Activated naive CD4-positive, alpha-beta T cell treated with anti-CD3 and anti-CD28 coated beads, Interleukin-2, amount 50 U/mL, for 24 hours (primary cell): ENCODE measurements at regions not wholly inside any gene's neighbourhood (a gene's known extent, or its start where the extent isn't known, plus 50 kb on each side); places are given as distances from the start of the nearest gene placed in this dataset.

Experiments
- H3K27ac Mint-ChIP-seq: one replicate; pipeline ENCODE4 v1.8.0; 2021; ENCODE audit warnings: mild to moderate bottlenecking, mixed read lengths
- H3K27me3 Mint-ChIP-seq: one replicate; pipeline ENCODE4 v1.8.0; 2021; ENCODE audit warnings: mixed read lengths
- H3K36me3 Mint-ChIP-seq: one replicate; pipeline ENCODE4 v1.8.0; 2021; ENCODE audit warnings: mixed read lengths
- H3K4me1 Mint-ChIP-seq: one replicate; pipeline ENCODE4 v1.8.0; 2021; ENCODE audit warnings: mixed read lengths
- H3K4me3 Mint-ChIP-seq: one replicate; pipeline ENCODE4 v1.8.0; 2021; ENCODE audit warnings: mild to moderate bottlenecking, mixed read lengths
- H3K9me3 Mint-ChIP-seq: one replicate; pipeline ENCODE4 v1.8.0; 2021; ENCODE audit warnings: mixed read lengths

DNA sequence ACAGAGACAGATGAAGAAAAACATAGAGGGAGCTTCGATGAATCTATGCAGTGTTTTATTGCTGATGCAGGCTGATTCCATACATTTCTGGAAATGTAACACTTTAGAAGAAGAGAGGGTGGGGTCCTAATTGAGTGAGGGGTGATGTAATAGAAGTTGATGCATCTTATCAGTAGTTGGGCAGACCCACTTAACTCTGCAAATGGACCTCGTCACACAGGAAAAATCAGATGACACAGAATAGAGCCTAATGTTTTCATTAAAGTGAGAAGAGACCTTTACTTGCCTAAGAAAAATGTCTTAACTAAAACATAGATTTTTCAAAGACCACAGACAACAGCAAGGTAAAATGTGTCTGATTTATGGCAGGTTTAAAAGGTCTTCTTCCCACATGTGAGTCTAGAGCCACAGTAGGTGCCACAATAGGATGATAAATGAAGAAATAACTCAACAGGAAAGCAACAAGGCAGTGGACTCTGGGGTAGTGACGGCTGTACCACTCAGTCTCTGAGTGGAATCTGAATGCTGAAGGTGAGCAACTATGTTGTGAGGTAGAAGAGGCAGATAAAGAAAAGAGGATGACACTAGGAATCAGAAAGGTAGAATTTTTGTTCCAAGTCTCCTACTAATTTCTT, 414.7 kb upstream of the PIK3C3 start:
- Mint-ChIP-seq H3K27me3 (no peaks in the 10 kb centered on the region), H3K9me3 (peaks cover 23% of the 10 kb centered on the region), H3K27ac (no peak overlapping the region), H3K4me1 (no peaks in the 10 kb centered on the region), H3K4me3 (no peak overlapping the region), H3K36me3 (no peaks in the 10 kb centered on the region)

GRCh38 chr18:41538751-41539150, 416.3 kb upstream of the PIK3C3 start:
- H3K27ac Mint-ChIP-seq: no peak overlapping the region
- H3K27me3 Mint-ChIP-seq: no peaks in the 10 kb centered on the region
- peaks cover 27% of the 10 kb centered on the region for H3K9me3 Mint-ChIP-seq
- no peak overlapping the region for H3K4me3 Mint-ChIP-seq
- H3K36me3 Mint-ChIP-seq: no peaks in the 10 kb centered on the region
- H3K4me1 Mint-ChIP-seq: no peaks in the 10 kb centered on the region

GRCh38 chr18:41537666-41538065, 417.4 kb upstream of the PIK3C3 start:
- Mint-ChIP-seq H3K36me3 (no peaks in the 10 kb centered on the region), H3K4me3 (no peak overlapping the region), H3K27me3 (no peaks in the 10 kb centered on the region), H3K4me1 (no peaks in the 10 kb centered on the region), H3K27ac (no peak overlapping the region), H3K9me3 (peaks cover 34% of the 10 kb centered on the region)

GRCh38 chr18:41532344-41533086, 422.5 kb upstream of the PIK3C3 start:
- Mint-ChIP-seq H3K4me1 (no peaks in the 10 kb centered on the region), H3K9me3 (peaks cover 21% of the 10 kb centered on the region), H3K36me3 (no peaks in the 10 kb centered on the region), H3K4me3 (no peak overlapping the region), H3K27me3 (no peaks in the 10 kb centered on the region), H3K27ac (no peak overlapping the region)

DNA sequence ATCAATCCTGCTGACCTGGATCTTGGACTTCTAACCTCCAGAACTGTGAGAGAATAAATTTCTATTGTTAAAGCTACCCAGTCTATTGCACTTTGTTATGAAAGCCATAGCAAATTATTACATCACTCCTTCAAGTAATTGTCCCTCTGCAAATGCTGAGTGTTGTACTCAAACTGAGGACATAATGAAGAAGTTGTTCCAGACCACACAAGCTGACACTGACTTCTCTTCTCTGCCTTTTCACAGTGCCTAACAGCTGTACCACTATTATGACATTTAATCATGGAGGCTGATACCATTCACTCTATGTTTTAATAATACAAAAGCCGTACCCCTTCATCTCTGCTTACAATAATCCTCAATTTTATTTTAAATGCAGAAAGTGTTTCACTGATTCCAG, 424.1 kb upstream of the PIK3C3 start:
- Mint-ChIP-seq H3K36me3 (no peaks in the 10 kb centered on the region), H3K27me3 (no peaks in the 10 kb centered on the region), H3K27ac (no peak overlapping the region), H3K4me1 (no peaks in the 10 kb centered on the region), H3K9me3 (peaks cover 16% of the 10 kb centered on the region), H3K4me3 (no peak overlapping the region)

DNA sequence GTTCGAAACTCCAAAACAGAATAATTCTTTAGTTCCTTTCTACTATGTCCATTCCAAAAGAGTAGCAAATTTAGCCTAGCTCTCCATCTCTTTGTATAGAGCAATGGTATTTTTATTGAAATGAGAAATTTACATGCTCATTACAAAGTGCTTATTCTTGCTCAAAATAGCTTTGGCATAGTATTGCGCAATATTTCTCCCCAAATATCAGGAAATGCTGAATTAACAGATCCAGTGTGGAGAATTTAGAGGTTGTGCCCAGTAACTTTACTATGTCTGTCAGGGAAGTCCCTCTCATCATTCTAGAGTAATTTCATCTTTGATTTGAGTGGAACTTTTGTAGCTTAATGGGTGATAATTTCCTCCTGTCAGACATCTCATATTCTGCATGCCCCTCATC, 425.9 kb upstream of the PIK3C3 start:
- Mint-ChIP-seq H3K27me3 (no peaks in the 10 kb centered on the region), H3K4me1 (no peaks in the 10 kb centered on the region), H3K27ac (no peak overlapping the region), H3K9me3 (peaks cover 7% of the 10 kb centered on the region), H3K36me3 (no peaks in the 10 kb centered on the region), H3K4me3 (no peak overlapping the region)

- Mint-ChIP-seq H3K9me3 (no peaks in the 10 kb centered on the region), H3K4me1 (no peaks in the 10 kb centered on the region), H3K4me3 (no peak overlapping the region), H3K27me3 (no peaks in the 10 kb centered on the region), H3K27ac (no peak overlapping the region), H3K36me3 (no peaks in the 10 kb centered on the region)
Observed at GRCh38 chr18:41526054-41526453, 429.0 kb upstream of the PIK3C3 start.

DNA sequence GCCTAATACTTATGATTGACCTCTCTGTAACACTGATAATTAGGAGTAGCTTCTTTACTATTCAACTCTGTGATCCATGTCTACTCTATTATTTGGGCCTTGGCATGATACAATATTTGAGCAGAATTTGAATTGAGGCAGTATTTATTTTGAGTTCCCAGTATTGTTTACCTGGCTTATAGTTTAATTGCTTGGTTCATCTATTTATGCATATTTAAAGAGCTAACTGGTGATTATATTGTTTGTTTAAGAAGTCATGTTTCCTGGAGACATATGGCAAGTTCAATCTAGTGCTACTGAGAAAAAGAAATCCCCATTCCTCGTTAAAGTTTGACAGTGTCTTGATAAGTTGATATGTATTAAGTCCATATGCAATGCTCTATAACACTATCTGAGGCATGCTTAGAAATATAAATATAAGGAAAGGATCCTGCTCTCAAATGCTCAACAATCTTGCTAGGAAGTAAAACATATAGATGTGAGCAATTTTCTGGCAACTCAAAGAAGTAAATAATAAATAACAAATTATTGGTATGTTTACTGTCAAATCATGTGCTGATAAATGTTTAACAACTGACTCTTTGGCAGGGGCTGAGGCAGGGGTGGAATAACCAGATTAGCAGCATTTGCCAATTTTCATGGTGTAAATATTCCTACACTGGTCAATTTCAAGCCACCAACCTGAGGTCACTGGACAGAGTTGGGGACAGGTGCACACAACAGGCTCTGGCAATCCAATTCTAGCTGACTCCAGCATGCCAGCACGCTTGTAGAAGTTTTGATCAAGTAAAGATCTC, 430.2 kb upstream of the PIK3C3 start:
- H3K4me1 Mint-ChIP-seq: no peaks in the 10 kb centered on the region
- no peak overlapping the region for H3K27ac Mint-ChIP-seq
- H3K9me3 Mint-ChIP-seq: no peaks in the 10 kb centered on the region
- H3K27me3 Mint-ChIP-seq: no peaks in the 10 kb centered on the region
- no peaks in the 10 kb centered on the region for H3K36me3 Mint-ChIP-seq
- H3K4me3 Mint-ChIP-seq: no peak overlapping the region

GRCh38 chr18:41517142-41517541, 437.9 kb upstream of the PIK3C3 start:
- no peaks in the 10 kb centered on the region for H3K4me1 Mint-ChIP-seq
- no peaks in the 10 kb centered on the region for H3K36me3 Mint-ChIP-seq
- H3K27ac Mint-ChIP-seq: no peak overlapping the region
- no peak overlapping the region for H3K4me3 Mint-ChIP-seq
- H3K9me3 Mint-ChIP-seq: no peaks in the 10 kb centered on the region
- no peaks in the 10 kb centered on the region for H3K27me3 Mint-ChIP-seq

- Mint-ChIP-seq H3K9me3 (no peaks in the 10 kb centered on the region), H3K36me3 (no peaks in the 10 kb centered on the region), H3K4me3 (no peak overlapping the region), H3K27me3 (no peaks in the 10 kb centered on the region), H3K4me1 (no peaks in the 10 kb centered on the region), H3K27ac (no peak overlapping the region)
Observed at GRCh38 chr18:41513438-41513837, 441.6 kb upstream of the PIK3C3 start.

DNA sequence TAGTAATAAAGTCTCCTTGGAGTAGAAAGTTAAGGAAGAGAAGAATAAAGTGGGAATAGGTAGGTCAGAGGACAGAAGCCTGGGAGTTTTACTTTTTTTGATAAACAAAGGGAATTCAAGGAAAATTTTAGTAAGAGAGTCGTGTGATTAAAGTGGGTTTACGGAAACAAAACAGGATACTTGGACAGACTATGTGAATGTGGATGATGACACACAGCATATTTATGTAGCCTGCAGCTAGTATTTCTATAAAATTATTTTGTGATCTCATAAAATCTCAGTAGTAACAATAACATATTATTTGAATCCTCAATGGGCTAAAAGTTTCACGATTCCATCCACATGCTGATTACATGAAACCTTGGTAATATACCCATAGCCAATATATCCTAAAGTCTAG, 450.7 kb upstream of the PIK3C3 start:
- no peak overlapping the region for H3K4me3 Mint-ChIP-seq
- H3K9me3 Mint-ChIP-seq: peaks cover 5% of the 10 kb centered on the region
- no peak overlapping the region for H3K27ac Mint-ChIP-seq
- no peaks in the 10 kb centered on the region for H3K27me3 Mint-ChIP-seq
- no peaks in the 10 kb centered on the region for H3K4me1 Mint-ChIP-seq
- no peaks in the 10 kb centered on the region for H3K36me3 Mint-ChIP-seq

- no peak overlapping the region for H3K27ac Mint-ChIP-seq
- no peaks in the 10 kb centered on the region for H3K9me3 Mint-ChIP-seq
- H3K4me3 Mint-ChIP-seq: no peak overlapping the region
- no peaks in the 10 kb centered on the region for H3K27me3 Mint-ChIP-seq
- H3K4me1 Mint-ChIP-seq: no peaks in the 10 kb centered on the region
- H3K36me3 Mint-ChIP-seq: no peaks in the 10 kb centered on the region
Observed at GRCh38 chr18:41501848-41502247, 453.2 kb upstream of the PIK3C3 start.

- H3K4me1 Mint-ChIP-seq: no peaks in the 10 kb centered on the region
- H3K9me3 Mint-ChIP-seq: no peaks in the 10 kb centered on the region
- H3K4me3 Mint-ChIP-seq: no peak overlapping the region
- H3K27ac Mint-ChIP-seq: no peak overlapping the region
- H3K36me3 Mint-ChIP-seq: no peaks in the 10 kb centered on the region
- no peaks in the 10 kb centered on the region for H3K27me3 Mint-ChIP-seq
Observed at GRCh38 chr18:41499345-41499744, 455.7 kb upstream of the PIK3C3 start.

GRCh38 chr18:41490861-41491260, 464.2 kb upstream of the PIK3C3 start:
- H3K9me3 Mint-ChIP-seq: peaks cover 13% of the 10 kb centered on the region
- H3K36me3 Mint-ChIP-seq: no peaks in the 10 kb centered on the region
- H3K27ac Mint-ChIP-seq: no peak overlapping the region
- no peaks in the 10 kb centered on the region for H3K4me1 Mint-ChIP-seq
- H3K4me3 Mint-ChIP-seq: no peak overlapping the region
- no peaks in the 10 kb centered on the region for H3K27me3 Mint-ChIP-seq

- Mint-ChIP-seq H3K27me3 (no peaks in the 10 kb centered on the region), H3K27ac (no peak overlapping the region), H3K4me1 (no peaks in the 10 kb centered on the region), H3K36me3 (no peaks in the 10 kb centered on the region), H3K9me3 (peaks cover 17% of the 10 kb centered on the region), H3K4me3 (no peak overlapping the region)
Observed at GRCh38 chr18:41486575-41486974, 468.5 kb upstream of the PIK3C3 start.

GRCh38 chr18:41484069-41484468, 471.0 kb upstream of the PIK3C3 start:
- no peak overlapping the region for H3K4me3 Mint-ChIP-seq
- H3K9me3 Mint-ChIP-seq: peaks cover 14% of the 10 kb centered on the region
- no peaks in the 10 kb centered on the region for H3K4me1 Mint-ChIP-seq
- no peaks in the 10 kb centered on the region for H3K36me3 Mint-ChIP-seq
- H3K27ac Mint-ChIP-seq: no peak overlapping the region
- no peaks in the 10 kb centered on the region for H3K27me3 Mint-ChIP-seq
